H1 (cell line): ENCODE measurements at regions not wholly inside any gene's neighbourhood (a gene's known extent, or its start where the extent isn't known, plus 50 kb on each side); places are given as distances from the start of the nearest gene placed in this dataset.

Experiments used
- TBP ChIP-seq: IDR thresholded peaks from 2 replicates; pipeline ENCODE4 v1.6.1; 2011; ENCODE audit warnings: low read depth, low read length, improper control_type of control experiment
- TEAD4 ChIP-seq: IDR thresholded peaks from 2 replicates; pipeline ENCODE4 v1.6.1; 2012; ENCODE audit warnings: low read depth, low read length, inconsistent platforms, mixed read lengths

GRCh38 chr1:25008192-25008485 lies 78.1 kb upstream of the RUNX3 start (continued):
- no peak for TF ChIP-seq TBP
- no peak for TF ChIP-seq TEAD4
